ENCODE measurements at regions not wholly inside any gene's neighbourhood (a gene's known extent, or its start where the extent isn't known, plus 50 kb on each side); places are given as distances from the start of the nearest gene placed in this dataset.

- ChIA-PET CTCF (interaction anchor here (1.8 kb wide), 1 partner anchor 175 kb away, joined by 7 read pairs; no protein-coding TSS in a partner anchor), POLR2A (no interaction called here)
- dilution Hi-C loops (cut with MboI; ENCODE audit: extremely low pct_ligation_motif_present, low sequenced_read_pairs) (no loop called here), intact Hi-C loops (cut with micrococcal nuclease) (no loop called here)
- no peak overlapping the region for H3K9ac ChIP-seq (replicated peaks; ENCODE audit: extremely low read depth, insufficient read depth, low read length)
- no peaks in the 10 kb centered on the region for H3K79me2 ChIP-seq (ENCODE audit: control insufficient read depth, insufficient read depth, low read length)
- no peaks in the 10 kb centered on the region for H4K20me1 ChIP-seq (replicated peaks; ENCODE audit: control insufficient read depth, extremely low read depth, insufficient read depth, low read length)
- H3K9me3 ChIP-seq (replicated peaks; ENCODE audit: control insufficient read depth, insufficient read depth, low read length): no peaks in the 10 kb centered on the region
- no peak for DNase-seq (ENCODE audit: low read depth, low spot score)
- no peak overlapping the region for H3K27ac ChIP-seq (ENCODE audit: insufficient read depth, low read depth, low read length)
- no TSS peak for BruUV-seq (replicated peaks)
- peaks cover 2% of the 10 kb centered on the region for H3K4me1 ChIP-seq (ENCODE audit: control insufficient read depth, extremely low read depth, insufficient read depth, low read length)
- TF ChIP-seq MAX (IDR thresholded peaks at IDR 0.05; ENCODE audit: insufficient read depth, insufficient read length): no peak
- TF ChIP-seq POLR2A (IDR thresholded peaks at IDR 0.05; ENCODE audit: low read depth, low read length): no peak
- no peak for TF ChIP-seq JUN (IDR thresholded peaks at IDR 0.05; ENCODE audit: borderline replicate concordance, insufficient read depth, insufficient read length, low read depth)
- no peaks in the 10 kb centered on the region for H3K9me1 ChIP-seq (replicated peaks; ENCODE audit: control insufficient read depth, extremely low read depth, insufficient read depth, low read length)
- H3K36me3 ChIP-seq (ENCODE audit: control insufficient read depth in 2 of 2, extremely low read depth in 1 of 2, insufficient read depth in 2 of 2, low read length in 2 of 2): no peaks in the 10 kb centered on the region
- H3K27me3 ChIP-seq (ENCODE audit: control insufficient read depth in 2 of 2, insufficient read depth in 2 of 2, low read length in 2 of 2): no peaks in the 10 kb centered on the region
- no peak for FAIRE-seq
- H3K4me2 ChIP-seq (ENCODE audit: insufficient read depth, low read length): no peak overlapping the region
- H3K4me3 ChIP-seq (replicated peaks in 1 of 3; ENCODE audit: insufficient read depth in 1 of 3, low read depth in 1 of 3, low read length in 3 of 3): no peak overlapping the region
- no peak overlapping the region for H2AFZ ChIP-seq (ENCODE audit: low read depth, low read length)
Measured at GRCh38 chr2:11007331-11008264, 95.9 kb downstream of the KCNF1 start.

- Histone ChIP-seq H3K27ac (ENCODE audit: insufficient read depth, low read depth, low read length) (no peak overlapping the region), H3K36me3 (ENCODE audit: control insufficient read depth in 2 of 2, extremely low read depth in 1 of 2, insufficient read depth in 2 of 2, low read length in 2 of 2) (no peaks in the 10 kb centered on the region), H3K27me3 (ENCODE audit: control insufficient read depth in 2 of 2, insufficient read depth in 2 of 2, low read length in 2 of 2) (no peaks in the 10 kb centered on the region), H3K9me3 (replicated peaks; ENCODE audit: control insufficient read depth, insufficient read depth, low read length) (no peaks in the 10 kb centered on the region), H3K9me1 (replicated peaks; ENCODE audit: control insufficient read depth, extremely low read depth, insufficient read depth, low read length) (no peaks in the 10 kb centered on the region), H3K79me2 (ENCODE audit: control insufficient read depth, insufficient read depth, low read length) (no peaks in the 10 kb centered on the region), H3K4me1 (ENCODE audit: control insufficient read depth, extremely low read depth, insufficient read depth, low read length) (peaks cover 2% of the 10 kb centered on the region), H2AFZ (ENCODE audit: low read depth, low read length) (no peak overlapping the region), H3K4me3 (replicated peaks in 1 of 3; ENCODE audit: insufficient read depth in 1 of 3, low read depth in 1 of 3, low read length in 3 of 3) (no peak overlapping the region), H4K20me1 (replicated peaks; ENCODE audit: control insufficient read depth, extremely low read depth, insufficient read depth, low read length) (no peaks in the 10 kb centered on the region), H3K9ac (replicated peaks; ENCODE audit: extremely low read depth, insufficient read depth, low read length) (no peak overlapping the region), H3K4me2 (ENCODE audit: insufficient read depth, low read length) (no peak overlapping the region)
- ChIA-PET CTCF (no interaction called here), POLR2A (no interaction called here)
- FAIRE-seq: no peak
- intact Hi-C loops (cut with micrococcal nuclease) (no loop called here), dilution Hi-C loops (cut with MboI; ENCODE audit: extremely low pct_ligation_motif_present, low sequenced_read_pairs) (no loop called here)
- no TSS peak for BruUV-seq (replicated peaks)
- no peak for DNase-seq (ENCODE audit: low read depth, low spot score)
- TF ChIP-seq JUN (IDR thresholded peaks at IDR 0.05; ENCODE audit: borderline replicate concordance, insufficient read depth, insufficient read length, low read depth) (no peak), MYC (IDR thresholded peaks at IDR 0.05; ENCODE audit: low read depth, low read length) (no peak), CTCF (IDR thresholded peaks at IDR 0.05; ENCODE audit: extremely low read depth in 1 of 2, insufficient read depth in 1 of 2, low read depth in 1 of 2, low read length in 2 of 2) (no peak), GATA2 (IDR thresholded peaks at IDR 0.05; ENCODE audit: insufficient read depth, insufficient read length, low read depth, low read length) (no peak), POLR2AphosphoS5 (IDR thresholded peaks at IDR 0.05; ENCODE audit: insufficient read depth, low read depth, low read length) (no peak), FOS (IDR thresholded peaks at IDR 0.05; ENCODE audit: borderline replicate concordance, insufficient read depth, low read length) (no peak), POLR2A (IDR thresholded peaks at IDR 0.05; ENCODE audit: low read depth, low read length) (no peak), MAX (IDR thresholded peaks at IDR 0.05; ENCODE audit: insufficient read depth, insufficient read length) (no peak), EZH2 (IDR thresholded peaks at IDR 0.05; ENCODE audit: borderline replicate concordance, low read depth, low read length, severe bottlenecking) (no peak)
Measured at GRCh38 chr2:11008773-11009172, 97.0 kb downstream of the KCNF1 start.
